ENCODE measurements at regions not wholly inside any gene's neighbourhood (a gene's known extent, or its start where the extent isn't known, plus 50 kb on each side); places are given as distances from the start of the nearest gene placed in this dataset.

DNA sequence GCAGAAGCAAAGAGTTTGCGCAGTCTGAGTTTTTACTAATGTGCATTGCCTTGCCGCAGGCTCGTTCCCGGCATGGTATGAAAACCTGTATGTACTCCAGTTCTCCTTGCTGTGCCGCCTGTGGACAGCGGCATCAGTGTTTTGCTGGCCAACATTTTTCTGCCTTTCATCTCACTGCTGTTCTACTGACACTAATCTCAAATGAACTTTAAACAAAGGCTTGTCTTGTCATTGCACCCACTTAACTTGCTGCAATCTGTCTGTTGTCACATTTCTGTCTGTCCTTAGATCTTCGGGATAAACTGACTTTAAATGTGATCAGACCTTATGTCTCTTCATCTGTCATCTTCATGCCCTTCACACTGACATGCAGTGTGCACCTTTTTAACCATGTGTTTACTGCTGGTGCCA lies 71.7 kb upstream of the ZNRF2 start:
- peaks cover 0 to 12% (median 5%) of the 10 kb centered on the region in 6 donors for H3K4me1 ChIP-seq
- H3K9me3 ChIP-seq, result no peaks in the 10 kb centered on the region
- DNase-seq, result no peak
- no peak overlapping the region for H3K4me3 ChIP-seq
- H3K27me3 ChIP-seq (replicated peaks in 1 of 7), result no peaks in the 10 kb centered on the region
- no peak overlapping the region for H3K27ac ChIP-seq
- no peaks in the 10 kb centered on the region for H3K36me3 ChIP-seq
- TF ChIP-seq, protein P1, sequence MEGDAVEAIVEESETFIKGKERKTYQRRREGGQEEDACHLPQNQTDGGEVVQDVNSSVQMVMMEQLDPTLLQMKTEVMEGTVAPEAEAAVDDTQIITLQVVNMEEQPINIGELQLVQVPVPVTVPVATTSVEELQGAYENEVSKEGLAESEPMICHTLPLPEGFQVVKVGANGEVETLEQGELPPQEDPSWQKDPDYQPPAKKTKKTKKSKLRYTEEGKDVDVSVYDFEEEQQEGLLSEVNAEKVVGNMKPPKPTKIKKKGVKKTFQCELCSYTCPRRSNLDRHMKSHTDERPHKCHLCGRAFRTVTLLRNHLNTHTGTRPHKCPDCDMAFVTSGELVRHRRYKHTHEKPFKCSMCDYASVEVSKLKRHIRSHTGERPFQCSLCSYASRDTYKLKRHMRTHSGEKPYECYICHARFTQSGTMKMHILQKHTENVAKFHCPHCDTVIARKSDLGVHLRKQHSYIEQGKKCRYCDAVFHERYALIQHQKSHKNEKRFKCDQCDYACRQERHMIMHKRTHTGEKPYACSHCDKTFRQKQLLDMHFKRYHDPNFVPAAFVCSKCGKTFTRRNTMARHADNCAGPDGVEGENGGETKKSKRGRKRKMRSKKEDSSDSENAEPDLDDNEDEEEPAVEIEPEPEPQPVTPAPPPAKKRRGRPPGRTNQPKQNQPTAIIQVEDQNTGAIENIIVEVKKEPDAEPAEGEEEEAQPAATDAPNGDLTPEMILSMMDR (IDR thresholded peaks at IDR 0.05 in 8 of 11, conservative IDR thresholded peaks at IDR 0.05 in 3 of 11), result no peak
- TF ChIP-seq POLR2AphosphoS5 (IDR thresholded peaks at IDR 0.05), result no peak
- TF ChIP-seq POLR2A (IDR thresholded peaks at IDR 0.05), result no peak
- intact Hi-C loops (cut with DNase I; ENCODE audit: low total_unique reads), result no loop called here
- 83 to 91% (median 87%) methylated on average over 7 of the region's 7 CpGs for WGBS, 5 donors

GRCh38 chr7:30213637-30214036 lies 70.8 kb upstream of the ZNRF2 start:
- H3K9me3 ChIP-seq, result peaks cover 0 to 2% (median 0%) of the 10 kb centered on the region in 8 donors
- no peaks in the 10 kb centered on the region for H3K36me3 ChIP-seq
- no peak overlapping the region for H3K4me3 ChIP-seq
- H3K27me3 ChIP-seq (replicated peaks in 1 of 7), result no peaks in the 10 kb centered on the region
- intact Hi-C loops (cut with DNase I; ENCODE audit: low total_unique reads), result no loop called here
- TF ChIP-seq POLR2AphosphoS5 (IDR thresholded peaks at IDR 0.05) (no peak), POLR2A (IDR thresholded peaks at IDR 0.05) (no peak)
- TF ChIP-seq, protein P1 (IDR thresholded peaks at IDR 0.05 in 8 of 11, conservative IDR thresholded peaks at IDR 0.05 in 3 of 11), result no peak
- no peak overlapping the region for H3K27ac ChIP-seq
- DNase-seq, result no peak
- peaks cover 0 to 12% (median 5%) of the 10 kb centered on the region in 6 donors for H3K4me1 ChIP-seq

DNA sequence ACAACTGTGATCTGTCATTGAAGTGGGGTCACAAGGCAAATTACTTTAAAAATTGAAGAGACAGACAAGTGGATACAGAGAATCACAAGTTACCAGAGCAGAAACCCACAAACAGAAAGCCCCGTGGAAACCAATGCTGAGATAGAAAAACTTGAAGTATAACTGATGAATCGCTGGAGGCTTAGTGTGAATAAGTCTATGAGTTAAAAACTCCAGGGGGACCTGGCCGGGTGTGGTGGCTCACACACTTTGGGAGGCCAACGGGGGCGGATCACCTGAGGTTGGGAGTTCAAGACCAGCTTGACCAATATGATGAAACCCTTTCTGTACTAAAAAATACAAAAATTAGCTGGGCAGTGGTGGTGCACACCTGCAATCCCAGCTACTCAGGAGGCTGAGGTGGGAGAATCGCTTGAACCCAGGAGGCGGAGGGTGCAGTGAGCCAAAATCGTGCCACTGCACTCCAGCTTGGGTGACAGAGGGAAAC lies 69.7 kb upstream of the ZNRF2 start:
- 72 to 91% (median 82%) methylated on average over 8 of the region's 8 CpGs for WGBS, 5 donors
- intact Hi-C loops (cut with DNase I; ENCODE audit: low total_unique reads), result no loop called here
- no peaks in the 10 kb centered on the region for H3K36me3 ChIP-seq
- TF ChIP-seq POLR2AphosphoS5 (IDR thresholded peaks at IDR 0.05) (no peak), POLR2A (IDR thresholded peaks at IDR 0.05) (no peak)
- TF ChIP-seq, protein P1 (IDR thresholded peaks at IDR 0.05 in 8 of 11, conservative IDR thresholded peaks at IDR 0.05 in 3 of 11), result no peak
- H3K27ac ChIP-seq, result no peak overlapping the region
- DNase-seq, result no peak
- peaks cover 0 to 12% (median 5%) of the 10 kb centered on the region in 6 donors for H3K4me1 ChIP-seq
- H3K27me3 ChIP-seq (replicated peaks in 1 of 7), result no peaks in the 10 kb centered on the region
- H3K4me3 ChIP-seq, result no peak overlapping the region
- H3K9me3 ChIP-seq, result peaks cover 0 to 13% (median 3%) of the 10 kb centered on the region in 8 donors

- Histone ChIP-seq H3K4me1 (peaks cover 4 to 33% (median 20%) of the 10 kb centered on the region in 6 donors), H3K9me3 (peaks cover 0 to 23% (median 7%) of the 10 kb centered on the region in 8 donors), H3K27me3 (replicated peaks in 1 of 7) (no peaks in the 10 kb centered on the region), H3K36me3 (no peaks in the 10 kb centered on the region), H3K4me3 (no peak overlapping the region), H3K27ac (no peak overlapping the region)
- no peak for DNase-seq
- WGBS, 5 donors, result 83 to 94% (median 88%) methylated on average over 5 of the region's 5 CpGs
- TF ChIP-seq POLR2AphosphoS5 (IDR thresholded peaks at IDR 0.05) (no peak), POLR2A (IDR thresholded peaks at IDR 0.05) (no peak)
- TF ChIP-seq, protein P1 (IDR thresholded peaks at IDR 0.05 in 8 of 11, conservative IDR thresholded peaks at IDR 0.05 in 3 of 11), result no peak
- intact Hi-C loops (cut with DNase I; ENCODE audit: low total_unique reads), result no loop called here
Measured at GRCh38 chr7:30221764-30222163, 62.6 kb upstream of the ZNRF2 start.
